GM12874 (cell line): ENCODE measurements at regions not wholly inside any gene's neighbourhood (a gene's known extent, or its start where the extent isn't known, plus 50 kb on each side); places are given as distances from the start of the nearest gene placed in this dataset.

Source experiments
- CTCF ChIP-seq: IDR thresholded peaks from 2 replicates; pipeline ENCODE4 v1.5.1; 2011; ENCODE audit warnings: low read depth, mild to moderate bottlenecking, control low read depth, low read length, moderate library complexity; ENCODE audit not compliant: insufficient read depth

GRCh38 chr1:228685081-228685660 lies 50.1 kb upstream of the RHOU start:
- TF ChIP-seq CTCF: no peak
